WTC11 (cell line): ENCODE measurements at regions not wholly inside any gene's neighbourhood (a gene's known extent, or its start where the extent isn't known, plus 50 kb on each side); places are given as distances from the start of the nearest gene placed in this dataset.

Experiments used
- ATAC-seq: fragments of 200-7000 bp; cut with Tn5 transposase; 2 replicates; pipeline ENCODE4 v1.10.0; 2021; ENCODE audit warnings: mild to moderate bottlenecking, moderate library complexity
- CTCF ChIA-PET: fragments of 300-600 bp; sonication (Branson Sonifier 250); formaldehyde crosslinking; loops from one replicate; lab custom pipeline; 2021; ENCODE audit warnings: antibody characterized with exemption; lab: Charles Lee
- POLR2A ChIA-PET: fragments of 350-600 bp; sonication (Branson Sonifier 250); formaldehyde crosslinking; loops from one replicate; lab custom pipeline; 2021; ENCODE audit warnings: antibody characterized with exemption; lab: Charles Lee
- DNase-seq: peaks from one replicate; pipeline ENCODE4 v3.0.0; 2021; ENCODE audit warnings: low spot score
- H3K27ac Mint-ChIP-seq: 2 replicates; pipeline ENCODE4 v1.8.0; 2021; ENCODE audit warnings: mixed read lengths
- H3K27me3 Mint-ChIP-seq: 2 replicates; pipeline ENCODE4 v1.8.0; 2021; ENCODE audit warnings: low read depth, mild to moderate bottlenecking, moderate library complexity, mixed read lengths
- H3K36me3 Mint-ChIP-seq: 2 replicates; pipeline ENCODE4 v1.8.0; 2021; ENCODE audit warnings: mixed read lengths
- H3K4me1 Mint-ChIP-seq: 2 replicates; pipeline ENCODE4 v1.8.0; 2022; ENCODE audit warnings: mixed read lengths
- H3K4me3 Mint-ChIP-seq: 2 replicates; pipeline ENCODE4 v1.8.0; 2021; ENCODE audit warnings: mild to moderate bottlenecking, moderate library complexity, mixed read lengths
- H3K9me3 Mint-ChIP-seq: 2 replicates; pipeline ENCODE4 v1.8.0; 2021; ENCODE audit warnings: mixed read lengths
- JUN ChIP-seq: sonication (generic); formaldehyde crosslinking; IDR thresholded peaks from 2 replicates; pipeline ENCODE4 v1.8.0; 2023; ENCODE audit warnings: mild to moderate bottlenecking, missing genetic modification reagents
- TP53 ChIP-seq: sonication (generic); formaldehyde crosslinking; IDR thresholded peaks from 2 replicates; pipeline ENCODE4 v1.8.1; 2023; ENCODE audit warnings: mild to moderate bottlenecking, missing genetic modification reagents
- ZNF121 ChIP-seq: sonication (generic); formaldehyde crosslinking; IDR thresholded peaks from 2 replicates; pipeline ENCODE4 v1.8.0; 2023; ENCODE audit warnings: missing genetic modification reagents
- ZNF317 ChIP-seq: sonication (generic); formaldehyde crosslinking; IDR thresholded peaks from 2 replicates; pipeline ENCODE4 v1.8.1; 2023; ENCODE audit warnings: low read depth, mild to moderate bottlenecking, moderate library complexity, missing genetic modification reagents, borderline replicate concordance
- TF ChIP-seq, protein P1 (sequence below): sonication (generic); formaldehyde crosslinking; IDR thresholded peaks from 2 replicates; pipeline ENCODE4 v1.8.0; 2022; ENCODE audit warnings: mild to moderate bottlenecking, missing genetic modification reagents
- TF ChIP-seq, protein P2 (sequence below): sonication (generic); formaldehyde crosslinking; IDR thresholded peaks from 2 replicates; pipeline ENCODE4 v1.8.0; 2023; ENCODE audit warnings: mild to moderate bottlenecking, missing genetic modification reagents
- TF ChIP-seq, protein P3 (sequence below): fragments of 250-450 bp; sonication (Bioruptor Pico); IDR thresholded peaks from 2 replicates; pipeline ENCODE4 v2.1.2; 2022; ENCODE audit warnings: mild to moderate bottlenecking, moderate library complexity
- TF ChIP-seq, protein P4 (sequence below): sonication (generic); formaldehyde crosslinking; IDR thresholded peaks from 2 replicates; pipeline ENCODE4 v1.8.0; 2022; ENCODE audit warnings: missing genetic modification reagents
- TF ChIP-seq, protein P5 (sequence below): sonication (generic); formaldehyde crosslinking; IDR thresholded peaks from 2 replicates; pipeline ENCODE4 v1.8.0; 2022; ENCODE audit warnings: mild to moderate bottlenecking, missing genetic modification reagents
- TF ChIP-seq, protein P6 (sequence below): sonication (generic); formaldehyde crosslinking; IDR thresholded peaks from 2 replicates; pipeline ENCODE4 v1.8.1; 2022; ENCODE audit warnings: missing genetic modification reagents, borderline replicate concordance
- TF ChIP-seq, protein P7 (sequence below): sonication (generic); formaldehyde crosslinking; conservative IDR thresholded peaks from 2 replicates; pipeline ENCODE4 v1.8.1; 2023; ENCODE audit warnings: mild to moderate bottlenecking, low read depth, missing genetic modification reagents, moderate library complexity

DNA sequence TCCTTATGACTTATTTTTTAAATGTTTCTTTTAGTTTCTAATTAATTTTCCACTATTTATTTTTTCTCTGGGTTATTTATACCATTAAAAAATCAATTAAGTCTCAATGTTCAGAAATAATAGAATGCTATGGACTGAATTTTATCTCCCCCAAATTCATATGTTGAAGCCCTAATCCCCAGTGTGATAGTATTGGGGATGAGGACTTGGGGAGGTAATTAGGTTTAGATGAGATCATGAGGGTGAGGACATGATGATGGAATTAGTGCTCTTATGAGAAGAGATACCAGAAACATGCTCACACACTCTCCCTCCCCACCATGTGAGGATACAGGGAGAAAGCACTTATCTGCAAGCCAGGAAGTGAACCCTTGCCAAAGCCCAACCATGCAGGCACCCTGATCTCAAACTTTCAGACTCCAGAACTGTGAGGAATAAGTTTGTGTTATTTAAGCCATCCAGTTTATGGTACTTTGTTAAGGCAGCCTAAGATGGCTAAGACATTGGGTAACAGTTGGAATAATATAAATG lies 202.6 kb downstream of the MDFIC start (continued):
- TF ChIP-seq, protein P1, sequence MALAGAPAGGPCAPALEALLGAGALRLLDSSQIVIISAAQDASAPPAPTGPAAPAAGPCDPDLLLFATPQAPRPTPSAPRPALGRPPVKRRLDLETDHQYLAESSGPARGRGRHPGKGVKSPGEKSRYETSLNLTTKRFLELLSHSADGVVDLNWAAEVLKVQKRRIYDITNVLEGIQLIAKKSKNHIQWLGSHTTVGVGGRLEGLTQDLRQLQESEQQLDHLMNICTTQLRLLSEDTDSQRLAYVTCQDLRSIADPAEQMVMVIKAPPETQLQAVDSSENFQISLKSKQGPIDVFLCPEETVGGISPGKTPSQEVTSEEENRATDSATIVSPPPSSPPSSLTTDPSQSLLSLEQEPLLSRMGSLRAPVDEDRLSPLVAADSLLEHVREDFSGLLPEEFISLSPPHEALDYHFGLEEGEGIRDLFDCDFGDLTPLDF = no peak

DNA sequence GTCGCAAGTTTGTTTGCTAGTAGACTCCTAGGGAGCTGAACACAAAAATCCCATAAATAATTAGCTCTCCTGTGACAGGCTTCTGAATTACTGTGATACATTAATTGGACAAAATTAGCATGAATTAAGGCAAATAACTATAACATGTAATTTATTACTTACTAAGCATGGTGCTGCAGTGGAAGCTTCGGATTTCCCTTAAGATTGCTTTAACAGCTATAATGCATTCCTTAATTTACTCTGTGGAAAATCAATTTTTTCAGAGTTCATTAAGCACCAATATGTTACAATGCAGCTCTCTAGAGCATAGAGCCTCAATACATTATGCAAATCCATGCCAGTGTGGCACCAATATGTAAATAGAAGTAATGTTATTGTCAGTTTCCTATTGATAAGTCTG lies 201.5 kb downstream of the MDFIC start:
- ATAC-seq = no peak
- CTCF ChIA-PET = no interaction called here

DNA sequence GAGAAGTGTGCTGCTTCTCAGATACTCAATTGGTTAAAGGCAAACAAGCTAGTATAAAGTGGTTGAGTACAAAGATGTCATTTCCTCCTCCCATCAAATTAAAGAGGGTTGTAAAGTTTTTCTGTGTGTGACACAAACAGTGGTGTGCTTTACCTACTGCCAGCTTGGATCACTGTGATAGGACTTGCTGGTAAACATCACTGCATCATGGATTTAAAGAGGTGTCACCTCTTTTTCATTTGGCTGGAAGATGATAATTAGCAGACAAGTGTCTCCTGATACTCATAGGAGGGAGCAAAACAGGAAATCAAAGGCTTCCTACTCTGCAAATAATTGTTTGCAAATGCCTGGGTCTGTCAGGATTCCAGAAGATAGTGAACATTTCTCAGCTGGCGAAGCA lies 200.5 kb downstream of the MDFIC start:
- CTCF ChIA-PET = no interaction called here
- TF ChIP-seq, protein P2, sequence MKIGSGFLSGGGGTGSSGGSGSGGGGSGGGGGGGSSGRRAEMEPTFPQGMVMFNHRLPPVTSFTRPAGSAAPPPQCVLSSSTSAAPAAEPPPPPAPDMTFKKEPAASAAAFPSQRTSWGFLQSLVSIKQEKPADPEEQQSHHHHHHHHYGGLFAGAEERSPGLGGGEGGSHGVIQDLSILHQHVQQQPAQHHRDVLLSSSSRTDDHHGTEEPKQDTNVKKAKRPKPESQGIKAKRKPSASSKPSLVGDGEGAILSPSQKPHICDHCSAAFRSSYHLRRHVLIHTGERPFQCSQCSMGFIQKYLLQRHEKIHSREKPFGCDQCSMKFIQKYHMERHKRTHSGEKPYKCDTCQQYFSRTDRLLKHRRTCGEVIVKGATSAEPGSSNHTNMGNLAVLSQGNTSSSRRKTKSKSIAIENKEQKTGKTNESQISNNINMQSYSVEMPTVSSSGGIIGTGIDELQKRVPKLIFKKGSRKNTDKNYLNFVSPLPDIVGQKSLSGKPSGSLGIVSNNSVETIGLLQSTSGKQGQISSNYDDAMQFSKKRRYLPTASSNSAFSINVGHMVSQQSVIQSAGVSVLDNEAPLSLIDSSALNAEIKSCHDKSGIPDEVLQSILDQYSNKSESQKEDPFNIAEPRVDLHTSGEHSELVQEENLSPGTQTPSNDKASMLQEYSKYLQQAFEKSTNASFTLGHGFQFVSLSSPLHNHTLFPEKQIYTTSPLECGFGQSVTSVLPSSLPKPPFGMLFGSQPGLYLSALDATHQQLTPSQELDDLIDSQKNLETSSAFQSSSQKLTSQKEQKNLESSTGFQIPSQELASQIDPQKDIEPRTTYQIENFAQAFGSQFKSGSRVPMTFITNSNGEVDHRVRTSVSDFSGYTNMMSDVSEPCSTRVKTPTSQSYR = no peak
- TF ChIP-seq, protein P3, sequence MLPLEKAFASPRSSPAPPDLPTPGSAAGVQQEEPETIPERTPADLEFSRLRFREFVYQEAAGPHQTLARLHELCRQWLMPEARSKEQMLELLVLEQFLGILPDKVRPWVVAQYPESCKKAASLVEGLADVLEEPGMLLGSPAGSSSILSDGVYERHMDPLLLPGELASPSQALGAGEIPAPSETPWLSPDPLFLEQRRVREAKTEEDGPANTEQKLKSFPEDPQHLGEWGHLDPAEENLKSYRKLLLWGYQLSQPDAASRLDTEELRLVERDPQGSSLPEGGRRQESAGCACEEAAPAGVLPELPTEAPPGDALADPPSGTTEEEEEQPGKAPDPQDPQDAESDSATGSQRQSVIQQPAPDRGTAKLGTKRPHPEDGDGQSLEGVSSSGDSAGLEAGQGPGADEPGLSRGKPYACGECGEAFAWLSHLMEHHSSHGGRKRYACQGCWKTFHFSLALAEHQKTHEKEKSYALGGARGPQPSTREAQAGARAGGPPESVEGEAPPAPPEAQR (CRISPR knock-in tag) = no peak
- TF ChIP-seq TP53 = no peak
- TF ChIP-seq, protein P4, sequence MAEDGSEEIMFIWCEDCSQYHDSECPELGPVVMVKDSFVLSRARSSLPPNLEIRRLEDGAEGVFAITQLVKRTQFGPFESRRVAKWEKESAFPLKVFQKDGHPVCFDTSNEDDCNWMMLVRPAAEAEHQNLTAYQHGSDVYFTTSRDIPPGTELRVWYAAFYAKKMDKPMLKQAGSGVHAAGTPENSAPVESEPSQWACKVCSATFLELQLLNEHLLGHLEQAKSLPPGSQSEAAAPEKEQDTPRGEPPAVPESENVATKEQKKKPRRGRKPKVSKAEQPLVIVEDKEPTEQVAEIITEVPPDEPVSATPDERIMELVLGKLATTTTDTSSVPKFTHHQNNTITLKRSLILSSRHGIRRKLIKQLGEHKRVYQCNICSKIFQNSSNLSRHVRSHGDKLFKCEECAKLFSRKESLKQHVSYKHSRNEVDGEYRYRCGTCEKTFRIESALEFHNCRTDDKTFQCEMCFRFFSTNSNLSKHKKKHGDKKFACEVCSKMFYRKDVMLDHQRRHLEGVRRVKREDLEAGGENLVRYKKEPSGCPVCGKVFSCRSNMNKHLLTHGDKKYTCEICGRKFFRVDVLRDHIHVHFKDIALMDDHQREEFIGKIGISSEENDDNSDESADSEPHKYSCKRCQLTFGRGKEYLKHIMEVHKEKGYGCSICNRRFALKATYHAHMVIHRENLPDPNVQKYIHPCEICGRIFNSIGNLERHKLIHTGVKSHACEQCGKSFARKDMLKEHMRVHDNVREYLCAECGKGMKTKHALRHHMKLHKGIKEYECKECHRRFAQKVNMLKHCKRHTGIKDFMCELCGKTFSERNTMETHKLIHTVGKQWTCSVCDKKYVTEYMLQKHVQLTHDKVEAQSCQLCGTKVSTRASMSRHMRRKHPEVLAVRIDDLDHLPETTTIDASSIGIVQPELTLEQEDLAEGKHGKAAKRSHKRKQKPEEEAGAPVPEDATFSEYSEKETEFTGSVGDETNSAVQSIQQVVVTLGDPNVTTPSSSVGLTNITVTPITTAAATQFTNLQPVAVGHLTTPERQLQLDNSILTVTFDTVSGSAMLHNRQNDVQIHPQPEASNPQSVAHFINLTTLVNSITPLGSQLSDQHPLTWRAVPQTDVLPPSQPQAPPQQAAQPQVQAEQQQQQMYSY (CRISPR knock-in tag) = no peak

More for the DNA sequence above, 201.5 kb downstream of the MDFIC start:
- H3K4me1 Mint-ChIP-seq = no peaks in the 10 kb centered on the region
- H3K27me3 Mint-ChIP-seq = no peaks in the 10 kb centered on the region
- no peak for DNase-seq
- no peak overlapping the region for H3K27ac Mint-ChIP-seq
- peaks cover 6% of the 10 kb centered on the region; the same call in 1 of the 2 replicates for H3K36me3 Mint-ChIP-seq
- POLR2A ChIA-PET = no interaction called here
- H3K4me3 Mint-ChIP-seq = no peak overlapping the region
- H3K9me3 Mint-ChIP-seq = peaks cover 20% of the 10 kb centered on the region; the same call in 1 of the 2 replicates
- TF ChIP-seq ZNF121 (CRISPR knock-in tag) (no peak), ZNF317 (CRISPR knock-in tag) (no peak), JUN (CRISPR knock-in tag) (no peak)
- TF ChIP-seq, protein P5, sequence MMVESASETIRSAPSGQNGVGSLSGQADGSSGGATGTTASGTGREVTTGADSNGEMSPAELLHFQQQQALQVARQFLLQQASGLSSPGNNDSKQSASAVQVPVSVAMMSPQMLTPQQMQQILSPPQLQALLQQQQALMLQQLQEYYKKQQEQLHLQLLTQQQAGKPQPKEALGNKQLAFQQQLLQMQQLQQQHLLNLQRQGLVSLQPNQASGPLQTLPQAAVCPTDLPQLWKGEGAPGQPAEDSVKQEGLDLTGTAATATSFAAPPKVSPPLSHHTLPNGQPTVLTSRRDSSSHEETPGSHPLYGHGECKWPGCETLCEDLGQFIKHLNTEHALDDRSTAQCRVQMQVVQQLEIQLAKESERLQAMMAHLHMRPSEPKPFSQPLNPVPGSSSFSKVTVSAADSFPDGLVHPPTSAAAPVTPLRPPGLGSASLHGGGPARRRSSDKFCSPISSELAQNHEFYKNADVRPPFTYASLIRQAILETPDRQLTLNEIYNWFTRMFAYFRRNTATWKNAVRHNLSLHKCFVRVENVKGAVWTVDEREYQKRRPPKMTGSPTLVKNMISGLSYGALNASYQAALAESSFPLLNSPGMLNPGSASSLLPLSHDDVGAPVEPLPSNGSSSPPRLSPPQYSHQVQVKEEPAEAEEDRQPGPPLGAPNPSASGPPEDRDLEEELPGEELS (CRISPR knock-in tag) = no peak
- TF ChIP-seq, protein P6, sequence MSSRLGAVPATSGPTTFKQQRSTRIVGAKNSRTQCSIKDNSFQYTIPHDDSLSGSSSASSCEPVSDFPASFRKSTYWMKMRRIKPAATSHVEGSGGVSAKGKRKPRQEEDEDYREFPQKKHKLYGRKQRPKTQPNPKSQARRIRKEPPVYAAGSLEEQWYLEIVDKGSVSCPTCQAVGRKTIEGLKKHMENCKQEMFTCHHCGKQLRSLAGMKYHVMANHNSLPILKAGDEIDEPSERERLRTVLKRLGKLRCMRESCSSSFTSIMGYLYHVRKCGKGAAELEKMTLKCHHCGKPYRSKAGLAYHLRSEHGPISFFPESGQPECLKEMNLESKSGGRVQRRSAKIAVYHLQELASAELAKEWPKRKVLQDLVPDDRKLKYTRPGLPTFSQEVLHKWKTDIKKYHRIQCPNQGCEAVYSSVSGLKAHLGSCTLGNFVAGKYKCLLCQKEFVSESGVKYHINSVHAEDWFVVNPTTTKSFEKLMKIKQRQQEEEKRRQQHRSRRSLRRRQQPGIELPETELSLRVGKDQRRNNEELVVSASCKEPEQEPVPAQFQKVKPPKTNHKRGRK (CRISPR knock-in tag) = no peak
- TF ChIP-seq, protein P7, sequence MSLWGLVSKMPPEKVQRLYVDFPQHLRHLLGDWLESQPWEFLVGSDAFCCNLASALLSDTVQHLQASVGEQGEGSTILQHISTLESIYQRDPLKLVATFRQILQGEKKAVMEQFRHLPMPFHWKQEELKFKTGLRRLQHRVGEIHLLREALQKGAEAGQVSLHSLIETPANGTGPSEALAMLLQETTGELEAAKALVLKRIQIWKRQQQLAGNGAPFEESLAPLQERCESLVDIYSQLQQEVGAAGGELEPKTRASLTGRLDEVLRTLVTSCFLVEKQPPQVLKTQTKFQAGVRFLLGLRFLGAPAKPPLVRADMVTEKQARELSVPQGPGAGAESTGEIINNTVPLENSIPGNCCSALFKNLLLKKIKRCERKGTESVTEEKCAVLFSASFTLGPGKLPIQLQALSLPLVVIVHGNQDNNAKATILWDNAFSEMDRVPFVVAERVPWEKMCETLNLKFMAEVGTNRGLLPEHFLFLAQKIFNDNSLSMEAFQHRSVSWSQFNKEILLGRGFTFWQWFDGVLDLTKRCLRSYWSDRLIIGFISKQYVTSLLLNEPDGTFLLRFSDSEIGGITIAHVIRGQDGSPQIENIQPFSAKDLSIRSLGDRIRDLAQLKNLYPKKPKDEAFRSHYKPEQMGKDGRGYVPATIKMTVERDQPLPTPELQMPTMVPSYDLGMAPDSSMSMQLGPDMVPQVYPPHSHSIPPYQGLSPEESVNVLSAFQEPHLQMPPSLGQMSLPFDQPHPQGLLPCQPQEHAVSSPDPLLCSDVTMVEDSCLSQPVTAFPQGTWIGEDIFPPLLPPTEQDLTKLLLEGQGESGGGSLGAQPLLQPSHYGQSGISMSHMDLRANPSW (CRISPR knock-in tag) = no peak

More for the DNA sequence above, 200.5 kb downstream of the MDFIC start:
- H3K4me1 Mint-ChIP-seq = no peaks in the 10 kb centered on the region
- H3K27me3 Mint-ChIP-seq = no peaks in the 10 kb centered on the region
- ATAC-seq = no peak
- peaks cover 6% of the 10 kb centered on the region; the same call in 1 of the 2 replicates for H3K36me3 Mint-ChIP-seq
- DNase-seq = no peak
- POLR2A ChIA-PET = no interaction called here
- peaks cover 20% of the 10 kb centered on the region; the same call in 1 of the 2 replicates for H3K9me3 Mint-ChIP-seq
- H3K27ac Mint-ChIP-seq = no peak overlapping the region
- H3K4me3 Mint-ChIP-seq = no peak overlapping the region
